ENCODE measurements at regions not wholly inside any gene's neighbourhood (a gene's known extent, or its start where the extent isn't known, plus 50 kb on each side); places are given as distances from the start of the nearest gene placed in this dataset.

DNA sequence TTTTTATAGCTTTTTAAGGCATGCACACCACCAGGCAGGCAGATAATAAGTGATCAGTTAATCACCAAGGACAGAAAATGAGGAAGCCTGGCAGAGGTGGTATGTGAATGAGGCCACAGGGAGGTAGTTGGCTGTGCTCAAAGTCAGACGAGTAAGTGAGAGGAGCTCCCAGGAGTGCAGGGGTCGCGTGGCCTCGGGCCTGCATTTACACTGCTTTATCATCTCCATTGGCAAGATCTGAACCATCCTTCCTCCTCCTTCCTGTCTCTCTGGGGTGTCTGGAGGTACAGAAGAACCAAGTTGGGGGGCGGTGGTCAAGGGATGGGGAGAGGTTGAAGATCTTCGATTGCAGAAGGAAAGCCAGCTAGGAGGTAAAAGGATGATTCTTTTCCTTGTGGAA is 320.1 kb downstream of the SOX9 start:
- TF ChIP-seq, protein P1, sequence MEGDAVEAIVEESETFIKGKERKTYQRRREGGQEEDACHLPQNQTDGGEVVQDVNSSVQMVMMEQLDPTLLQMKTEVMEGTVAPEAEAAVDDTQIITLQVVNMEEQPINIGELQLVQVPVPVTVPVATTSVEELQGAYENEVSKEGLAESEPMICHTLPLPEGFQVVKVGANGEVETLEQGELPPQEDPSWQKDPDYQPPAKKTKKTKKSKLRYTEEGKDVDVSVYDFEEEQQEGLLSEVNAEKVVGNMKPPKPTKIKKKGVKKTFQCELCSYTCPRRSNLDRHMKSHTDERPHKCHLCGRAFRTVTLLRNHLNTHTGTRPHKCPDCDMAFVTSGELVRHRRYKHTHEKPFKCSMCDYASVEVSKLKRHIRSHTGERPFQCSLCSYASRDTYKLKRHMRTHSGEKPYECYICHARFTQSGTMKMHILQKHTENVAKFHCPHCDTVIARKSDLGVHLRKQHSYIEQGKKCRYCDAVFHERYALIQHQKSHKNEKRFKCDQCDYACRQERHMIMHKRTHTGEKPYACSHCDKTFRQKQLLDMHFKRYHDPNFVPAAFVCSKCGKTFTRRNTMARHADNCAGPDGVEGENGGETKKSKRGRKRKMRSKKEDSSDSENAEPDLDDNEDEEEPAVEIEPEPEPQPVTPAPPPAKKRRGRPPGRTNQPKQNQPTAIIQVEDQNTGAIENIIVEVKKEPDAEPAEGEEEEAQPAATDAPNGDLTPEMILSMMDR (IDR thresholded peaks at IDR 0.05): no peak
- no peak for TF ChIP-seq POLR2A (IDR thresholded peaks at IDR 0.05)

All from testis (tissue), 2 donors.